Activated naive CD8-positive, alpha-beta T cell treated with anti-CD3 and anti-CD28 coated beads, Interleukin-2, amount 50 U/mL, for 16 hours (primary cell): ENCODE measurements at regions not wholly inside any gene's neighbourhood (a gene's known extent, or its start where the extent isn't known, plus 50 kb on each side); places are given as distances from the start of the nearest gene placed in this dataset.
A peak's percentile ranks its signal among the peaks of the same experiment; 100 is the strongest.

Experiments
- DNase-seq: peaks from one replicate; pipeline ENCODE4 v3.0.0-alpha.2; 2020; ENCODE audit warnings: low read depth, low spot score

GRCh38 chr12:111041091-111041490, 120.7 kb upstream of the MYL2 start:
- DNase-seq: no peak

- no peak for DNase-seq
Measured at GRCh38 chr12:111040690-111041089, 120.3 kb upstream of the MYL2 start.

GRCh38 chr12:111038941-111039340, 118.6 kb upstream of the MYL2 start:
- no peak for DNase-seq

GRCh38 chr12:111038077-111038476, 117.7 kb upstream of the MYL2 start:
- DNase-seq: no peak

GRCh38 chr12:111037047-111037446, 116.7 kb upstream of the MYL2 start:
- DNase-seq: no peak

GRCh38 chr12:111035578-111036301, 115.4 kb upstream of the MYL2 start:
- no peak for DNase-seq

GRCh38 chr12:111034886-111035577, 114.7 kb upstream of the MYL2 start:
- DNase-seq: no peak

GRCh38 chr12:111034083-111034885, 113.9 kb upstream of the MYL2 start, which contains the start of gene CUX2:
CUX2 (plus strand) TSS chr12:111034165.
- no peak for DNase-seq

GRCh38 chr12:111033281-111034082, 113.1 kb upstream of the MYL2 start:
- no peak for DNase-seq

GRCh38 chr12:111032591-111032919, 112.2 kb upstream of the MYL2 start:
- DNase-seq: no peak

- no peak for DNase-seq
Measured at GRCh38 chr12:111031916-111032590, 111.7 kb upstream of the MYL2 start.

GRCh38 chr12:111030800-111031199, 110.4 kb upstream of the MYL2 start:
- no peak for DNase-seq

- no peak for DNase-seq
Measured at GRCh38 chr12:111029732-111030131, 109.4 kb upstream of the MYL2 start.

GRCh38 chr12:111029305-111029704, 108.9 kb upstream of the MYL2 start:
- no peak for DNase-seq

GRCh38 chr12:111028830-111029229, 108.5 kb upstream of the MYL2 start:
- DNase-seq: no peak

- no peak for DNase-seq
Measured at GRCh38 chr12:111027431-111027830, 107.1 kb upstream of the MYL2 start.

GRCh38 chr12:111025792-111026430, 105.5 kb upstream of the MYL2 start:
- no peak for DNase-seq

- DNase-seq: no peak
Measured at GRCh38 chr12:111025301-111025700, 104.9 kb upstream of the MYL2 start.

GRCh38 chr12:111024205-111024801, 103.9 kb upstream of the MYL2 start:
- peak; percentile 21 for DNase-seq

GRCh38 chr12:111022386-111022785, 102.0 kb upstream of the MYL2 start:
- no peak for DNase-seq
